ENCODE measurements at regions not wholly inside any gene's neighbourhood (a gene's known extent, or its start where the extent isn't known, plus 50 kb on each side); places are given as distances from the start of the nearest gene placed in this dataset.

GRCh38 chr16:7221157-7221556, 111.5 kb upstream of the RBFOX1 start:
- no peak for TF ChIP-seq CTCF (conservative IDR thresholded peaks at IDR 0.05; ENCODE audit: low read depth, low read length)
- no peak for TF ChIP-seq POLR2A (IDR thresholded peaks at IDR 0.05; ENCODE audit: low read depth, low read length)
- TF ChIP-seq USF2 (IDR thresholded peaks at IDR 0.05; ENCODE audit: low read depth, low read length), result no peak
- TF ChIP-seq RCOR1 (IDR thresholded peaks at IDR 0.05; ENCODE audit: insufficient replicate concordance, low read length), result no peak
- no peak for TF ChIP-seq CEBPB (IDR thresholded peaks at IDR 0.05; ENCODE audit: low read depth, low read length)
- TF ChIP-seq RFX5 (IDR thresholded peaks at IDR 0.05; ENCODE audit: low read depth, low read length), result no peak
- TF ChIP-seq FOS (IDR thresholded peaks at IDR 0.05; ENCODE audit: low read depth, low read length), result no peak
- no peak for TF ChIP-seq ELK1 (IDR thresholded peaks at IDR 0.05; ENCODE audit: borderline replicate concordance, low read depth, low read length)
